ENCODE measurements at regions not wholly inside any gene's neighbourhood (a gene's known extent, or its start where the extent isn't known, plus 50 kb on each side); places are given as distances from the start of the nearest gene placed in this dataset.

- H3K79me2 ChIP-seq (ENCODE audit: control insufficient read depth, insufficient read depth, low read length): no peaks in the 10 kb centered on the region
- ChIA-PET RAD21 (ENCODE audit: unreplicated experiment) (no interaction called here), CTCF (interaction anchor here (0.6 kb wide), 1 partner anchor 54 kb away, joined by 3 read pairs; no protein-coding TSS in a partner anchor), SMC1A (ENCODE audit: uncharacterized antibody, unreplicated experiment) (no interaction called here), POLR2A (no interaction called here)
- intact Hi-C loops (cut with micrococcal nuclease; ENCODE audit: unreplicated experiment): no loop called here
- no peaks in the 10 kb centered on the region for H3K36me3 ChIP-seq (ENCODE audit: control insufficient read depth in 2 of 2, insufficient read depth in 2 of 2, low read length in 1 of 2)
- FAIRE-seq (no peak), ATAC-seq (no peak), DNase-seq (ENCODE audit: low read depth, low spot score) (no peak)
- no peak overlapping the region for H3K9ac ChIP-seq (ENCODE audit: control insufficient read depth, insufficient read depth, low read length)
- H2AFZ ChIP-seq (ENCODE audit: control insufficient read depth, low read depth, low read length): no peak overlapping the region
- no peak overlapping the region for H3K27ac ChIP-seq (ENCODE audit: control insufficient read depth, insufficient read depth)
- no TSS peak for BruUV-seq (replicated peaks)
- H3K4me2 ChIP-seq (ENCODE audit: control insufficient read depth, insufficient read depth): no peak overlapping the region
- H3K4me3 ChIP-seq: no peak overlapping the region
- H4K20me1 ChIP-seq (ENCODE audit: control insufficient read depth, insufficient read depth): no peaks in the 10 kb centered on the region
- no peaks in the 10 kb centered on the region for H3K4me1 ChIP-seq (ENCODE audit: control insufficient read depth, insufficient read depth, low read length)
- in situ Hi-C loops (cut with MboI): no loop called here
- no peaks in the 10 kb centered on the region for H3K9me3 ChIP-seq (replicated peaks; ENCODE audit: control insufficient read depth, insufficient read depth, low read length)
- H3K27me3 ChIP-seq (replicated peaks in 1 of 2; ENCODE audit: control insufficient read depth in 2 of 2, insufficient read depth in 2 of 2, low read length in 1 of 2): no peaks in the 10 kb centered on the region
- 37% methylated on average over 4 of the region's 4 CpGs for WGBS (ENCODE audit: insufficient coverage, insufficient replicate concordance, low lambda C conversion rate, missing lambda C conversion rate)
- TF ChIP-seq BCL11A (IDR thresholded peaks at IDR 0.05; ENCODE audit: low read depth, low read length): no peak
Measured at GRCh38 chr3:83734656-83735055, 1224.1 kb upstream of the CADM2 start.

GRCh38 chr3:83738202-83738601 is 1220.6 kb upstream of the CADM2 start:
- Histone ChIP-seq H3K27me3 (replicated peaks in 1 of 2; ENCODE audit: control insufficient read depth in 2 of 2, insufficient read depth in 2 of 2, low read length in 1 of 2) (no peaks in the 10 kb centered on the region), H3K9ac (ENCODE audit: control insufficient read depth, insufficient read depth, low read length) (no peak overlapping the region), H3K79me2 (ENCODE audit: control insufficient read depth, insufficient read depth, low read length) (no peaks in the 10 kb centered on the region), H3K36me3 (ENCODE audit: control insufficient read depth in 2 of 2, insufficient read depth in 2 of 2, low read length in 1 of 2) (no peaks in the 10 kb centered on the region), H3K27ac (ENCODE audit: control insufficient read depth, insufficient read depth) (no peak overlapping the region), H3K4me3 (no peak overlapping the region), H3K9me3 (replicated peaks; ENCODE audit: control insufficient read depth, insufficient read depth, low read length) (no peaks in the 10 kb centered on the region), H2AFZ (ENCODE audit: control insufficient read depth, low read depth, low read length) (no peak overlapping the region), H3K4me2 (ENCODE audit: control insufficient read depth, insufficient read depth) (no peak overlapping the region), H3K4me1 (ENCODE audit: control insufficient read depth, insufficient read depth, low read length) (no peaks in the 10 kb centered on the region), H4K20me1 (ENCODE audit: control insufficient read depth, insufficient read depth) (no peaks in the 10 kb centered on the region)
- 55% methylated on average over 4 of the region's 4 CpGs for WGBS (ENCODE audit: insufficient coverage, insufficient replicate concordance, low lambda C conversion rate, missing lambda C conversion rate)
- ChIA-PET RAD21 (ENCODE audit: unreplicated experiment) (no interaction called here), CTCF (no interaction called here), POLR2A (no interaction called here), SMC1A (ENCODE audit: uncharacterized antibody, unreplicated experiment) (no interaction called here)
- intact Hi-C loops (cut with micrococcal nuclease; ENCODE audit: unreplicated experiment): no loop called here
- DNase-seq (ENCODE audit: low read depth, low spot score) (no peak), ATAC-seq (no peak), FAIRE-seq (no peak)
- TF ChIP-seq CEBPZ (IDR thresholded peaks at IDR 0.05; ENCODE audit: low read depth, low read length) (no peak), PBX3 (IDR thresholded peaks at IDR 0.05; ENCODE audit: insufficient replicate concordance, low read depth, low read length) (no peak), CBX3 (IDR thresholded peaks at IDR 0.05; ENCODE audit: borderline replicate concordance, low read depth) (no peak), ZNF687 (IDR thresholded peaks at IDR 0.05) (no peak)
- in situ Hi-C loops (cut with MboI): no loop called here
- BruUV-seq (replicated peaks): no TSS peak

All from GM12878 (cell line).